Gastroesophageal sphincter (tissue), 3 donors: ENCODE measurements at regions not wholly inside any gene's neighbourhood (a gene's known extent, or its start where the extent isn't known, plus 50 kb on each side); places are given as distances from the start of the nearest gene placed in this dataset.

ENCODE experiments used
- CTCF ChIP-seq, 4 experiments: fragments of 200-600 bp in 2 of 4; fragments of 450-650 bp in 2 of 4; sonication (generic) in 1 of 4; IDR thresholded peaks; one replicate each; pipeline ENCODE4 v1.5.1; 2017 to 2019; ENCODE audit warnings: antibody characterized with exemption in 4 of 4, mild to moderate bottlenecking in 2 of 4, moderate library complexity in 2 of 4
- EP300 ChIP-seq: sonication (generic); formaldehyde crosslinking; IDR thresholded peaks from one replicate; pipeline ENCODE4 v1.6.1; 2017; ENCODE audit warnings: antibody characterized with exemption, mild to moderate bottlenecking
- POLR2A ChIP-seq, 2 donors: fragments of 450-650 bp; IDR thresholded peaks; one replicate each; pipeline ENCODE4 v1.6.1; 2017; ENCODE audit warnings: antibody characterized with exemption in 2 of 2, mild to moderate bottlenecking in 2 of 2, moderate library complexity in 1 of 2
- POLR2AphosphoS5 ChIP-seq: sonication (generic); formaldehyde crosslinking; IDR thresholded peaks from one replicate; pipeline ENCODE4 v1.6.1; 2017; ENCODE audit warnings: antibody characterized with exemption

DNA sequence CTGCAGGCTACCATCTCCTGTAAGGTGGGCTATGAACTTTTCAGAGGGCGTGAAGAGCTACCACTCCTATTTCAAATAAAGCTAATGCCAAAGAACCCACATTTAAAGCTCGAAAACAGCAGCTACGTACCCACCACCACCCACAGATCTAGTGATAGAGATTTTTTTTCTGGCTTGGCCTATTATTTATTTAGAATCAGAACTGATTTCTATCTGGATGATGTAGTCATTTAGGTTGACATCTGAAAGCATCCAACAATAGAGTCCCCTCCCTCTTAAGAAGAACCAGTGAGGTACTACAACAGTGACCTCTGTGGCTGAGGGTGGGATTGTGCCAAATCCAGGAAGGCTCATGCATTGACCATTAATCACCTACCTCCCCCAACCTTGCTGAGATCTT, 113.8 kb upstream of the ADO start:
- no peak for TF ChIP-seq POLR2A (IDR thresholded peaks at IDR 0.05)
- no peak for TF ChIP-seq EP300
- TF ChIP-seq CTCF (IDR thresholded peaks at IDR 0.05), result no peak
- TF ChIP-seq POLR2AphosphoS5, result no peak
